ENCODE measurements at regions not wholly inside any gene's neighbourhood (a gene's known extent, or its start where the extent isn't known, plus 50 kb on each side); places are given as distances from the start of the nearest gene placed in this dataset.

DNA sequence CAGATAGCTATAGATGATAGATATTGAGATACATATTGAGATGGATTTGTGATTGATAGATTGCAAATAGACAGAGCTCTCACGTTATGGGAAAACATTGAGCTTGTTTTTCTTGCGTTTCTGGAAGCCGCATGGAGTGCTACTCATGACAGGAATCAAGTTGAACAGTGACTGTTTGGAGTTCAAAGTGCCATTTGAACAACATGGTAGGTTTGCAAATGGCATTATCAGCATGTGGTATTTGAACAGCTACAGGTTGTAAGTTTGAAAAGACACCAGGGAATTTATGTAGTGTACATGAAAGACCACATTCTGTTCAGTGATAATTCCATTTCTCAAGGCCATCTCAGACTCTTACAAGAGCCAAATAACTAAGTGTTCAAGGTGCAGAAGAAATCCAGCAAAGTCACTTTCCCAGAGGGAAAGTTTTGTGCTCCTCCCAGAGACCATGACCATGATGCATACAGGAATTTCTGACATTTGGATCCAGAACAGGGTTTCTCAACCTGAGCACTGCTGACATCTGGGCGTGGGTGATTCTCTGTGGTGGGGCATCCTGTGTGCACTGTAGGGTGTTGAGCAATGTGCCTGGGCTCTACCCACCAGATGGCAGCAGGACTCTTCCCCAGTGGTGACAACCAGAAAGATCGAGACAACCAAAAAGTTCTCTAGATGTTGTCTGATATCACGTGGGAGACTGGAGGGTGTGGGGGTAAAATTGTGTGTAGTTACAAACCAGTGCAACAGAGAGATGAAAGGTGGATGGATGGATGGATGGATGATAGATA, 399.1 kb upstream of the AMELY start:
- TF ChIP-seq POLR2AphosphoS5 (IDR thresholded peaks at IDR 0.05) = no peak
- TF ChIP-seq, protein P1, sequence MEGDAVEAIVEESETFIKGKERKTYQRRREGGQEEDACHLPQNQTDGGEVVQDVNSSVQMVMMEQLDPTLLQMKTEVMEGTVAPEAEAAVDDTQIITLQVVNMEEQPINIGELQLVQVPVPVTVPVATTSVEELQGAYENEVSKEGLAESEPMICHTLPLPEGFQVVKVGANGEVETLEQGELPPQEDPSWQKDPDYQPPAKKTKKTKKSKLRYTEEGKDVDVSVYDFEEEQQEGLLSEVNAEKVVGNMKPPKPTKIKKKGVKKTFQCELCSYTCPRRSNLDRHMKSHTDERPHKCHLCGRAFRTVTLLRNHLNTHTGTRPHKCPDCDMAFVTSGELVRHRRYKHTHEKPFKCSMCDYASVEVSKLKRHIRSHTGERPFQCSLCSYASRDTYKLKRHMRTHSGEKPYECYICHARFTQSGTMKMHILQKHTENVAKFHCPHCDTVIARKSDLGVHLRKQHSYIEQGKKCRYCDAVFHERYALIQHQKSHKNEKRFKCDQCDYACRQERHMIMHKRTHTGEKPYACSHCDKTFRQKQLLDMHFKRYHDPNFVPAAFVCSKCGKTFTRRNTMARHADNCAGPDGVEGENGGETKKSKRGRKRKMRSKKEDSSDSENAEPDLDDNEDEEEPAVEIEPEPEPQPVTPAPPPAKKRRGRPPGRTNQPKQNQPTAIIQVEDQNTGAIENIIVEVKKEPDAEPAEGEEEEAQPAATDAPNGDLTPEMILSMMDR (IDR thresholded peaks at IDR 0.05) = no peak
- TF ChIP-seq POLR2A (IDR thresholded peaks at IDR 0.05) = no peak
- H3K4me3 ChIP-seq = no peak overlapping the region
- H3K9me3 ChIP-seq = no peaks in the 10 kb centered on the region
- no peak overlapping the region for H3K27ac ChIP-seq
- no peak for DNase-seq (ENCODE audit: low spot score in 2 of 2)
- no peaks in the 10 kb centered on the region for H3K27me3 ChIP-seq
- intact Hi-C loops (cut with DNase I; ENCODE audit: low total_unique reads) = no loop called here
- H3K36me3 ChIP-seq = no peaks in the 10 kb centered on the region
- H3K4me1 ChIP-seq = no peaks in the 10 kb centered on the region

GRCh38 chrY:7308816-7309215, 397.3 kb upstream of the AMELY start:
- H3K4me1 ChIP-seq = no peaks in the 10 kb centered on the region
- H3K27me3 ChIP-seq = no peaks in the 10 kb centered on the region
- no peaks in the 10 kb centered on the region for H3K36me3 ChIP-seq
- intact Hi-C loops (cut with DNase I; ENCODE audit: low total_unique reads) = no loop called here
- no peak overlapping the region for H3K4me3 ChIP-seq
- H3K9me3 ChIP-seq = no peaks in the 10 kb centered on the region
- no peak for TF ChIP-seq POLR2AphosphoS5 (IDR thresholded peaks at IDR 0.05)
- no peak for TF ChIP-seq POLR2A (IDR thresholded peaks at IDR 0.05)
- TF ChIP-seq, protein P1 (IDR thresholded peaks at IDR 0.05) = no peak
- DNase-seq (ENCODE audit: low spot score in 2 of 2) = no peak
- no peak overlapping the region for H3K27ac ChIP-seq

DNA sequence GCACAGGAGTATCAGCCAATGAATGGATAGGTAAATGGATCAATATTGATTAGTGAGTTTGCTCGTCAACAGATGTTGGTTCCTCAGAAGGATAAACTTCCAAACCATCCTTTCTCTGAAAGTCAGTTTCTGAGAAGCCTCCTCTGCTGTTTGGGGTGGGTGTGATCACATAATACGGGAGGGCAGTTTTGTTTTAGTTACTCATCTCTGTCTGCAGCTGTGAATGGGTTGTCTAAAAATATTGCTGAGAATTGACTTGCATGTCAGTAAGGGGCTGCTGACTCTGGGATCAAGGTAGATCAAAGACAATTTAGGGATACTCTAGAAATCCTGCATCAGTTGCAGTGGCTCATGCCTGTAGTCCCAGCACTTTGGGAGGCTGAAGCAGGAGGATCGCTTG, 390.8 kb upstream of the AMELY start:
- intact Hi-C loops (cut with DNase I; ENCODE audit: low total_unique reads) = no loop called here
- no peaks in the 10 kb centered on the region for H3K9me3 ChIP-seq
- no peaks in the 10 kb centered on the region for H3K27me3 ChIP-seq
- TF ChIP-seq POLR2AphosphoS5 (IDR thresholded peaks at IDR 0.05) (no peak), POLR2A (IDR thresholded peaks at IDR 0.05) (no peak)
- TF ChIP-seq, protein P1 (IDR thresholded peaks at IDR 0.05) = no peak
- no peak for DNase-seq (ENCODE audit: low spot score in 2 of 2)
- no peak overlapping the region for H3K27ac ChIP-seq
- no peak overlapping the region for H3K4me3 ChIP-seq
- no peaks in the 10 kb centered on the region for H3K4me1 ChIP-seq
- H3K36me3 ChIP-seq = no peaks in the 10 kb centered on the region

- no peak overlapping the region for H3K27ac ChIP-seq
- TF ChIP-seq POLR2A (IDR thresholded peaks at IDR 0.05) = no peak
- no peak for TF ChIP-seq POLR2AphosphoS5 (IDR thresholded peaks at IDR 0.05)
- TF ChIP-seq, protein P1 (IDR thresholded peaks at IDR 0.05) = no peak
- H3K4me1 ChIP-seq = no peaks in the 10 kb centered on the region
- intact Hi-C loops (cut with DNase I; ENCODE audit: low total_unique reads) = no loop called here
- H3K27me3 ChIP-seq = no peaks in the 10 kb centered on the region
- no peaks in the 10 kb centered on the region for H3K9me3 ChIP-seq
- H3K4me3 ChIP-seq = no peak overlapping the region
- DNase-seq (ENCODE audit: low spot score in 2 of 2) = no peak
- H3K36me3 ChIP-seq = no peaks in the 10 kb centered on the region
Observed at GRCh38 chrY:7299960-7300359, 388.4 kb upstream of the AMELY start.

DNA sequence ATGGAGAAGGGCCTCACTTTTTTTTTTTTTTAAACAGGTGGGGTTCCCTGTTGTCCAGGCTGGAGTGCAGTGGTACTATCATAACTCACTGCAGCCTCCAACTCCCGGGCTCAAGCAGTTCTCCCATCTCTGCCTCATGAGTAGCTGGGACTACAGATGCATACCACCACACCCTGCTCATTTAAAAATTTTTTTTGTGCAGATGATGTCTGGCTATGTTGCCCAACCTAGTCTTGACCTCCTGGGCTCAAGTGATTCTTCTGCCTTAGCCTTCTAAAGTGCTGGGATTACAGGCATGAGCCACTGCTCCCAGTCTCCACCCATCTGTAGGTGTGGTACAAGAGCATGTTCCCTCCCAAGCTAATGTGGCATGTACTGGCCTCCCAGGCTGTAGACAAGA, 380.6 kb upstream of the AMELY start:
- no peaks in the 10 kb centered on the region for H3K4me1 ChIP-seq
- H3K4me3 ChIP-seq = no peak overlapping the region
- no peak for DNase-seq (ENCODE audit: low spot score in 2 of 2)
- H3K9me3 ChIP-seq = no peaks in the 10 kb centered on the region
- no peaks in the 10 kb centered on the region for H3K27me3 ChIP-seq
- H3K36me3 ChIP-seq = no peaks in the 10 kb centered on the region
- intact Hi-C loops (cut with DNase I; ENCODE audit: low total_unique reads) = no loop called here
- TF ChIP-seq, protein P1 (IDR thresholded peaks at IDR 0.05) = no peak
- TF ChIP-seq POLR2AphosphoS5 (IDR thresholded peaks at IDR 0.05) = no peak
- no peak for TF ChIP-seq POLR2A (IDR thresholded peaks at IDR 0.05)
- no peak overlapping the region for H3K27ac ChIP-seq

All from breast epithelium (tissue), 4 donors.